ENCODE measurements at regions not wholly inside any gene's neighbourhood (a gene's known extent, or its start where the extent isn't known, plus 50 kb on each side); places are given as distances from the start of the nearest gene placed in this dataset.

GRCh38 chr14:82779301-82779700, 1245.6 kb upstream of the SEL1L start (continued):
- no peak for TF ChIP-seq ZNF462 (CRISPR knock-in tag; IDR thresholded peaks at IDR 0.05)
- no peak for TF ChIP-seq NANOG (IDR thresholded peaks at IDR 0.05; ENCODE audit: borderline replicate concordance)
- no peak for TF ChIP-seq ZNF114 (CRISPR knock-in tag; IDR thresholded peaks at IDR 0.05)
- TF ChIP-seq POLR2AphosphoS5 (IDR thresholded peaks at IDR 0.05; ENCODE audit: low read depth): no peak
- no peak for TF ChIP-seq REST (IDR thresholded peaks at IDR 0.05; ENCODE audit: unreplicated experiment)
- no peak for TF ChIP-seq CREB1 (CRISPR knock-in tag; IDR thresholded peaks at IDR 0.05; ENCODE audit: low read depth)
- TF ChIP-seq STAT1 (IDR thresholded peaks at IDR 0.05; ENCODE audit: unreplicated experiment): no peak
- TF ChIP-seq JUNB (IDR thresholded peaks at IDR 0.05; ENCODE audit: unreplicated experiment): no peak
- TF ChIP-seq ZNF331 (CRISPR knock-in tag; IDR thresholded peaks at IDR 0.05; ENCODE audit: low read depth): no peak
- TF ChIP-seq EZH2phosphoT487 (IDR thresholded peaks at IDR 0.05; ENCODE audit: unreplicated experiment): no peak
- no peak for TF ChIP-seq ETS1 (IDR thresholded peaks at IDR 0.05)

Data from GM23338 (cell line).